Activated T-helper 17 cell treated with anti-CD3 and anti-CD28 coated beads, Interleukin-2, amount 50 U/mL, for 72 hours (primary cell): ENCODE measurements at regions not wholly inside any gene's neighbourhood (a gene's known extent, or its start where the extent isn't known, plus 50 kb on each side); places are given as distances from the start of the nearest gene placed in this dataset.

Source experiments
- ATAC-seq: fragments of 150-1000 bp; cut with Tn5 transposase; replicated peaks from 2 replicates; pipeline ENCODE4 v1.10.0; 2021; ENCODE audit warnings: mild to moderate bottlenecking, moderate library complexity
- H3K27ac Mint-ChIP-seq: one replicate; pipeline ENCODE4 v1.8.0; 2022; ENCODE audit warnings: mixed read lengths
- H3K27me3 Mint-ChIP-seq: one replicate; pipeline ENCODE4 v1.8.0; 2022; ENCODE audit warnings: mixed read lengths
- H3K36me3 Mint-ChIP-seq: one replicate; pipeline ENCODE4 v1.8.0; 2022; ENCODE audit warnings: low read depth, mild to moderate bottlenecking, mixed read lengths
- H3K4me1 Mint-ChIP-seq: one replicate; pipeline ENCODE4 v1.8.0; 2022; ENCODE audit warnings: mixed read lengths
- H3K4me3 Mint-ChIP-seq: one replicate; pipeline ENCODE4 v1.8.0; 2022; ENCODE audit warnings: mild to moderate bottlenecking, mixed read lengths
- H3K9me3 Mint-ChIP-seq: one replicate; pipeline ENCODE4 v1.8.0; 2022; ENCODE audit warnings: mixed read lengths

- Mint-ChIP-seq H3K27ac (no peak overlapping the region), H3K4me1 (no peaks in the 10 kb centered on the region), H3K27me3 (peaks cover 21% of the 10 kb centered on the region), H3K36me3 (no peaks in the 10 kb centered on the region), H3K9me3 (peaks cover 14% of the 10 kb centered on the region), H3K4me3 (no peak overlapping the region)
- no peak for ATAC-seq
Measured at GRCh38 chr11:70746351-70746750, 348.0 kb downstream of the CTTN start.

- Mint-ChIP-seq H3K9me3 (peaks cover 14% of the 10 kb centered on the region), H3K4me1 (no peaks in the 10 kb centered on the region), H3K36me3 (no peaks in the 10 kb centered on the region), H3K27me3 (peaks cover 16% of the 10 kb centered on the region), H3K27ac (no peak overlapping the region), H3K4me3 (no peak overlapping the region)
- no peak for ATAC-seq
Measured at GRCh38 chr11:70747285-70747684, 349.0 kb downstream of the CTTN start.

GRCh38 chr11:70747921-70748320 is 349.6 kb downstream of the CTTN start:
- H3K36me3 Mint-ChIP-seq, result no peaks in the 10 kb centered on the region
- H3K9me3 Mint-ChIP-seq, result peaks cover 14% of the 10 kb centered on the region
- H3K27me3 Mint-ChIP-seq, result peaks cover 13% of the 10 kb centered on the region
- no peaks in the 10 kb centered on the region for H3K4me1 Mint-ChIP-seq
- no peak overlapping the region for H3K4me3 Mint-ChIP-seq
- no peak overlapping the region for H3K27ac Mint-ChIP-seq
- no peak for ATAC-seq

GRCh38 chr11:70751142-70751734 is 352.9 kb downstream of the CTTN start:
- H3K9me3 Mint-ChIP-seq, result peaks cover 14% of the 10 kb centered on the region
- H3K4me3 Mint-ChIP-seq, result no peak overlapping the region
- peaks cover 9% of the 10 kb centered on the region for H3K27me3 Mint-ChIP-seq
- ATAC-seq, result no peak
- no peak overlapping the region for H3K27ac Mint-ChIP-seq
- H3K36me3 Mint-ChIP-seq, result no peaks in the 10 kb centered on the region
- H3K4me1 Mint-ChIP-seq, result no peaks in the 10 kb centered on the region

- no peaks in the 10 kb centered on the region for H3K36me3 Mint-ChIP-seq
- H3K9me3 Mint-ChIP-seq, result peaks cover 8% of the 10 kb centered on the region
- no peak overlapping the region for H3K4me3 Mint-ChIP-seq
- peak; percentile 85 for ATAC-seq
- H3K27ac Mint-ChIP-seq, result no peak overlapping the region
- H3K4me1 Mint-ChIP-seq, result no peaks in the 10 kb centered on the region
- H3K27me3 Mint-ChIP-seq, result peaks cover 9% of the 10 kb centered on the region
Measured at GRCh38 chr11:70755410-70756158, 357.3 kb downstream of the CTTN start.

GRCh38 chr11:70756341-70756740 is 358.0 kb downstream of the CTTN start:
- Mint-ChIP-seq H3K36me3 (no peaks in the 10 kb centered on the region), H3K4me1 (no peaks in the 10 kb centered on the region), H3K27me3 (peaks cover 9% of the 10 kb centered on the region), H3K27ac (no peak overlapping the region), H3K9me3 (peaks cover 7% of the 10 kb centered on the region), H3K4me3 (no peak overlapping the region)
- ATAC-seq, result no peak

- no peak overlapping the region for H3K27ac Mint-ChIP-seq
Measured at GRCh38 chr11:70756756-70757155, 358.4 kb downstream of the CTTN start.

GRCh38 chr11:70757241-70757640 is 358.9 kb downstream of the CTTN start:
- no peaks in the 10 kb centered on the region for H3K4me1 Mint-ChIP-seq
- H3K27me3 Mint-ChIP-seq, result peaks cover 9% of the 10 kb centered on the region
- H3K27ac Mint-ChIP-seq, result no peak overlapping the region
- H3K36me3 Mint-ChIP-seq, result no peaks in the 10 kb centered on the region
- H3K9me3 Mint-ChIP-seq, result peaks cover 7% of the 10 kb centered on the region
- no peak overlapping the region for H3K4me3 Mint-ChIP-seq
- ATAC-seq, result no peak

More at GRCh38 chr11:70756756-70757155, 358.4 kb downstream of the CTTN start:
- H3K9me3 Mint-ChIP-seq, result peaks cover 7% of the 10 kb centered on the region
- no peaks in the 10 kb centered on the region for H3K4me1 Mint-ChIP-seq
- ATAC-seq, result no peak
- H3K27me3 Mint-ChIP-seq, result peaks cover 9% of the 10 kb centered on the region
- no peak overlapping the region for H3K4me3 Mint-ChIP-seq
- no peaks in the 10 kb centered on the region for H3K36me3 Mint-ChIP-seq

- Mint-ChIP-seq H3K27me3 (peaks cover 9% of the 10 kb centered on the region), H3K4me1 (no peaks in the 10 kb centered on the region), H3K4me3 (no peak overlapping the region), H3K27ac (no peak overlapping the region), H3K9me3 (peaks cover 7% of the 10 kb centered on the region), H3K36me3 (no peaks in the 10 kb centered on the region)
- no peak for ATAC-seq
Measured at GRCh38 chr11:70758206-70758605, 359.9 kb downstream of the CTTN start.

- Mint-ChIP-seq H3K4me3 (no peak overlapping the region), H3K4me1 (no peaks in the 10 kb centered on the region), H3K27me3 (peaks cover 17% of the 10 kb centered on the region), H3K9me3 (peaks cover 7% of the 10 kb centered on the region), H3K27ac (no peak overlapping the region), H3K36me3 (no peaks in the 10 kb centered on the region)
- no peak for ATAC-seq
Measured at GRCh38 chr11:70759846-70760245, 361.5 kb downstream of the CTTN start.

- no peak overlapping the region for H3K27ac Mint-ChIP-seq
- no peaks in the 10 kb centered on the region for H3K36me3 Mint-ChIP-seq
- H3K4me3 Mint-ChIP-seq, result no peak overlapping the region
- ATAC-seq, result no peak
- H3K9me3 Mint-ChIP-seq, result peaks cover 7% of the 10 kb centered on the region
- H3K27me3 Mint-ChIP-seq, result peaks cover 18% of the 10 kb centered on the region
- H3K4me1 Mint-ChIP-seq, result no peaks in the 10 kb centered on the region
Measured at GRCh38 chr11:70760416-70761020, 362.2 kb downstream of the CTTN start.

GRCh38 chr11:70761094-70761907 is 363.0 kb downstream of the CTTN start:
- H3K9me3 Mint-ChIP-seq, result peaks cover 7% of the 10 kb centered on the region
- peaks cover 20% of the 10 kb centered on the region for H3K27me3 Mint-ChIP-seq
- no peak overlapping the region for H3K4me3 Mint-ChIP-seq
- no peak overlapping the region for H3K27ac Mint-ChIP-seq
- no peaks in the 10 kb centered on the region for H3K4me1 Mint-ChIP-seq
- ATAC-seq, result no peak
- H3K36me3 Mint-ChIP-seq, result no peaks in the 10 kb centered on the region

GRCh38 chr11:70761908-70762337 is 363.6 kb downstream of the CTTN start:
- peaks cover 7% of the 10 kb centered on the region for H3K9me3 Mint-ChIP-seq
- peaks cover 16% of the 10 kb centered on the region for H3K27me3 Mint-ChIP-seq
- H3K36me3 Mint-ChIP-seq, result no peaks in the 10 kb centered on the region
- no peak overlapping the region for H3K27ac Mint-ChIP-seq
- no peaks in the 10 kb centered on the region for H3K4me1 Mint-ChIP-seq
- no peak for ATAC-seq
- H3K4me3 Mint-ChIP-seq, result no peak overlapping the region

- Mint-ChIP-seq H3K36me3 (no peaks in the 10 kb centered on the region), H3K9me3 (peaks cover 7% of the 10 kb centered on the region), H3K4me1 (no peaks in the 10 kb centered on the region), H3K4me3 (no peak overlapping the region), H3K27ac (no peak overlapping the region), H3K27me3 (peaks cover 15% of the 10 kb centered on the region)
- no peak for ATAC-seq
Measured at GRCh38 chr11:70762810-70763209, 364.5 kb downstream of the CTTN start.
